ENCODE measurements at regions not wholly inside any gene's neighbourhood (a gene's known extent, or its start where the extent isn't known, plus 50 kb on each side); places are given as distances from the start of the nearest gene placed in this dataset.

DNA sequence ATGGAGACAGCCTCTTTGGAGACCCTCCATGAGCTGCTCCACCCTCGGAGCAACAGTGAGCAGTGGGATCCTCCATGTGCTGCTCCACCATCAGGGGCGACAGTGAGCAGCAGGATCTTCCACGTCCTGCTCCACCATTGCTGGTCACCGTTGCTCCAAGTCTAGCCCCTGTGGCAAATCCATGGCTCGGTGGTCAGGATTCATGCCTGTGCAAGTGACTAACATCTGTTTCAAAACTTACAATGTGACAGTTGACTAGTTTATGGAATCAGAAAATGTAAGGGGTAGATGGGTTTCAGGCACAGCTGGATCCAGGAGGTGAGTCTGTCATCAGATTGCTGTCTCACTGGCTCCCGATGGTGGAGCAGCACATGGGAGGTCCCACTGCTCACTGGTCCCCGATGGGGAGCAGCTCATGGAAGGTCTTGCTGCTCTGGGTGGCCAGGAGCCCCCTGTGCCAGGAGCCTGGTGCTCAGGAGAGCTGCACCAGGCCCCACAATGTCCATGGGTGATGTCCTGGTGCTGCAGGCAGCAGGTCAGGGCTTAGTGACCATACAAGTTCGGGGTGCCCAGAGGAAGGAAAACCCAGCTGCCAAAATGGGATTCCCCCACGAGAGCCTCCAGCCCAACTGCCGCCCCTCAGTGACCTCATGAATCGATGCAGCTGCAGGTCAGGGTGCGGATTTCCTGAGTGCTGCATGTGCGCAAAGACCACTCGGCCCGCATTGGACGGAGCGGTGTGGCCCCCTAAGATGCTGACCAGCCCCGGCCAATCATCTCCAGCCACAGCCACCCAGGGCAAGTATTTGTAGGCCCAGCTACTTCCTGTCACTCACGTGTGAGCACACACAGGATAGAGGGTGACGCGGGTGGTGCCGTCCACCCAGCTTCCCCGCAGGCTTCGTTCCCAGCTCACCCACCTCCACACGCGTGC lies 116.5 kb upstream of the OTOS start:
- TF ChIP-seq, protein P1, sequence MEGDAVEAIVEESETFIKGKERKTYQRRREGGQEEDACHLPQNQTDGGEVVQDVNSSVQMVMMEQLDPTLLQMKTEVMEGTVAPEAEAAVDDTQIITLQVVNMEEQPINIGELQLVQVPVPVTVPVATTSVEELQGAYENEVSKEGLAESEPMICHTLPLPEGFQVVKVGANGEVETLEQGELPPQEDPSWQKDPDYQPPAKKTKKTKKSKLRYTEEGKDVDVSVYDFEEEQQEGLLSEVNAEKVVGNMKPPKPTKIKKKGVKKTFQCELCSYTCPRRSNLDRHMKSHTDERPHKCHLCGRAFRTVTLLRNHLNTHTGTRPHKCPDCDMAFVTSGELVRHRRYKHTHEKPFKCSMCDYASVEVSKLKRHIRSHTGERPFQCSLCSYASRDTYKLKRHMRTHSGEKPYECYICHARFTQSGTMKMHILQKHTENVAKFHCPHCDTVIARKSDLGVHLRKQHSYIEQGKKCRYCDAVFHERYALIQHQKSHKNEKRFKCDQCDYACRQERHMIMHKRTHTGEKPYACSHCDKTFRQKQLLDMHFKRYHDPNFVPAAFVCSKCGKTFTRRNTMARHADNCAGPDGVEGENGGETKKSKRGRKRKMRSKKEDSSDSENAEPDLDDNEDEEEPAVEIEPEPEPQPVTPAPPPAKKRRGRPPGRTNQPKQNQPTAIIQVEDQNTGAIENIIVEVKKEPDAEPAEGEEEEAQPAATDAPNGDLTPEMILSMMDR (conservative IDR thresholded peaks at IDR 0.05 in 1 of 2, IDR thresholded peaks at IDR 0.05 in 1 of 2; ENCODE audit: low read depth in 1 of 2, low read length in 2 of 2) = no peak
- no peak for TF ChIP-seq EZH2 (IDR thresholded peaks at IDR 0.05; ENCODE audit: low read length, missing control alignments)
